Activated T-helper 17 cell treated with anti-CD3 and anti-CD28 coated beads, Interleukin-2, amount 50 U/mL, for 72 hours (primary cell): ENCODE measurements at regions not wholly inside any gene's neighbourhood (a gene's known extent, or its start where the extent isn't known, plus 50 kb on each side); places are given as distances from the start of the nearest gene placed in this dataset.
"Not testable (repeated sequence)": the region's sequence is repeated elsewhere in the genome, so short reads cannot be mapped to it uniquely, and the experiment has no call there.

Experiments
- ATAC-seq: fragments of 150-1000 bp; cut with Tn5 transposase; replicated peaks from 2 replicates; pipeline ENCODE4 v1.10.0; 2021; ENCODE audit warnings: mild to moderate bottlenecking, moderate library complexity
- H3K27ac Mint-ChIP-seq: one replicate; pipeline ENCODE4 v1.8.0; 2022; ENCODE audit warnings: mixed read lengths
- H3K27me3 Mint-ChIP-seq: one replicate; pipeline ENCODE4 v1.8.0; 2022; ENCODE audit warnings: mixed read lengths
- H3K36me3 Mint-ChIP-seq: one replicate; pipeline ENCODE4 v1.8.0; 2022; ENCODE audit warnings: low read depth, mild to moderate bottlenecking, mixed read lengths
- H3K4me1 Mint-ChIP-seq: one replicate; pipeline ENCODE4 v1.8.0; 2022; ENCODE audit warnings: mixed read lengths
- H3K4me3 Mint-ChIP-seq: one replicate; pipeline ENCODE4 v1.8.0; 2022; ENCODE audit warnings: mild to moderate bottlenecking, mixed read lengths
- H3K9me3 Mint-ChIP-seq: one replicate; pipeline ENCODE4 v1.8.0; 2022; ENCODE audit warnings: mixed read lengths

- no peaks in the 10 kb centered on the region for H3K36me3 Mint-ChIP-seq
- no peaks in the 10 kb centered on the region for H3K27me3 Mint-ChIP-seq
- no peaks in the 10 kb centered on the region for H3K4me1 Mint-ChIP-seq
- H3K4me3 Mint-ChIP-seq, result no peak overlapping the region
- no peak for ATAC-seq
- H3K9me3 Mint-ChIP-seq, result peaks cover 3% of the 10 kb centered on the region
- H3K27ac Mint-ChIP-seq, result no peak overlapping the region
These were observed 699.0 kb downstream of the BRINP1 start for GRCh38 chr9:118670011-118670953.

DNA sequence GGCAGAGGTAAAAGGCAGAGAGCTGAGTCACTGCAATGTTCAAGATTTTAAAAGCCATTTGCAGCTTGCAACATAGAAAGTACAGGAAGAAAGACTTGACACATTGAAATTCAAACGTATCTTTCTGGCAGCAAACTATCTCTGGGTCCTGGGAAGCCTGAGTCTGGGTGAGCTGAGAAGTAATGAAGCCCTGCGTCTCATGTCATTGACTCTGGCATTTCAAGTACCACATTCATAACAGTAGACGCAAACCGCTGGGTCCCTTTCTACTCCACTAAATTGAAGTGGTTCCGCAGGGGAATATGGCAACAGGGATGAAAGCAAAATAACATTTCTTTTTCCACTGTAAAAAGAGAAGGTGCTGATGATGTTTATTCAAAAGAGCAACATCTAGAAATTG, 694.3 kb downstream of the BRINP1 start:
- Mint-ChIP-seq H3K27me3 (no peaks in the 10 kb centered on the region), H3K4me3 (no peak overlapping the region), H3K4me1 (no peaks in the 10 kb centered on the region), H3K36me3 (no peaks in the 10 kb centered on the region), H3K27ac (no peak overlapping the region), H3K9me3 (peaks cover 3% of the 10 kb centered on the region)
- no peak for ATAC-seq

- H3K27me3 Mint-ChIP-seq, H3K4me3 Mint-ChIP-seq, H3K4me1 Mint-ChIP-seq, H3K36me3 Mint-ChIP-seq, H3K27ac Mint-ChIP-seq, H3K9me3 Mint-ChIP-seq, ATAC-seq: not testable (repeated sequence)
These were observed 691.1 kb downstream of the BRINP1 start for GRCh38 chr9:118677936-118678653.

DNA sequence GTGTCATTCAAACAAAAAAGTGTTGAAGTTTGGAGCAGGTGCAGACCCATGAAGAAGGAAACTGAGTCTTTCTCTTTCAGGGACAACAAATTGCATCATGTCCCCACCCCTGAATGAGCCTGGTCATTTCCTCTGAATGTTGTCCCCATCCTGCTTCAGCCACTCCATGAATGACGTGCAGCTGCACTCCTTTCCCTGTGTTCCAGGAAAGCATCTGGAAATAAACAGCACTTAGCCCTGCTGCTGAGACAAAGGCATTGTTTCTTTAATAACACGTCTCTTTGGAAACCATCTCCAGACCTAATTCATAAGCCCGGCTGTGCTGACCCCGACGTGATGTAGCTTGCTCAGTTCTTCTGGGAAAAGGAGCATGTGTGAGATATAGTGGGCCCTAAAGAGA, 682.3 kb downstream of the BRINP1 start:
- no peak overlapping the region for H3K27ac Mint-ChIP-seq
- ATAC-seq, result no peak
- no peaks in the 10 kb centered on the region for H3K4me1 Mint-ChIP-seq
- no peaks in the 10 kb centered on the region for H3K36me3 Mint-ChIP-seq
- no peak overlapping the region for H3K4me3 Mint-ChIP-seq
- peaks cover 5% of the 10 kb centered on the region for H3K9me3 Mint-ChIP-seq
- H3K27me3 Mint-ChIP-seq, result no peaks in the 10 kb centered on the region

DNA sequence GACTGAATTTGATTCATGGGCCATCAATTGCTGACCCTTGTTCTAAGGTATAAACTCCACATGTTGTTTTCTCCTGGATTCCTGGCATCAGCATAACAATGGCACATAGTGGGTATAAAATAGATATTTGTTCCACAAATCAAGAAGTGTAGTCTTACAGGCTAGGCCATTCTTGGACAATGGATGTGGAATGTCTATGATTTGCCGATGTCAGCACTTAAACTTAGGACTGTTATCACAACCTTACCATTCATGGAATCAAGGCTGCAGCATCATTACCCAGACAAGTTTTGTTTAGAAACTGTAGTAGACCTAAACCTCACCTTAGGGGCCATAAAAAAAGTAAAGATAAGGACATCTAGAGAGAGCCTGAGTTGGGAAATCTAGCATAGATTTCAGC, 680.0 kb downstream of the BRINP1 start:
- no peak overlapping the region for H3K27ac Mint-ChIP-seq
- H3K36me3 Mint-ChIP-seq, result no peaks in the 10 kb centered on the region
- peaks cover 9% of the 10 kb centered on the region for H3K9me3 Mint-ChIP-seq
- H3K4me3 Mint-ChIP-seq, result no peak overlapping the region
- H3K4me1 Mint-ChIP-seq, result no peaks in the 10 kb centered on the region
- ATAC-seq, result no peak
- no peaks in the 10 kb centered on the region for H3K27me3 Mint-ChIP-seq

GRCh38 chr9:118692613-118693012, 676.6 kb downstream of the BRINP1 start:
- H3K27ac Mint-ChIP-seq, result no peak overlapping the region
- no peak overlapping the region for H3K4me3 Mint-ChIP-seq
- H3K27me3 Mint-ChIP-seq, result no peaks in the 10 kb centered on the region
- H3K9me3 Mint-ChIP-seq, result peaks cover 9% of the 10 kb centered on the region
- H3K36me3 Mint-ChIP-seq, result no peaks in the 10 kb centered on the region
- no peaks in the 10 kb centered on the region for H3K4me1 Mint-ChIP-seq
- no peak for ATAC-seq

GRCh38 chr9:118693645-118694044, 675.6 kb downstream of the BRINP1 start:
- Mint-ChIP-seq H3K27me3 (no peaks in the 10 kb centered on the region), H3K27ac (no peak overlapping the region), H3K4me1 (no peaks in the 10 kb centered on the region), H3K4me3 (no peak overlapping the region), H3K9me3 (peaks cover 7% of the 10 kb centered on the region), H3K36me3 (no peaks in the 10 kb centered on the region)
- ATAC-seq, result no peak

GRCh38 chr9:118695249-118695648, 674.0 kb downstream of the BRINP1 start:
- H3K4me1 Mint-ChIP-seq, result not testable (repeated sequence)

GRCh38 chr9:118701985-118702384, 667.2 kb downstream of the BRINP1 start:
- Mint-ChIP-seq H3K4me3 (no peak overlapping the region), H3K27ac (no peak overlapping the region), H3K4me1 (no peaks in the 10 kb centered on the region), H3K9me3 (peaks cover 4% of the 10 kb centered on the region), H3K36me3 (no peaks in the 10 kb centered on the region), H3K27me3 (no peaks in the 10 kb centered on the region)
- ATAC-seq, result no peak

More at GRCh38 chr9:118695249-118695648, 674.0 kb downstream of the BRINP1 start:
- H3K9me3 Mint-ChIP-seq, H3K36me3 Mint-ChIP-seq, H3K27me3 Mint-ChIP-seq, H3K4me3 Mint-ChIP-seq, H3K27ac Mint-ChIP-seq, ATAC-seq: not testable (repeated sequence)

- Mint-ChIP-seq H3K36me3 (no peaks in the 10 kb centered on the region), H3K27ac (no peak overlapping the region), H3K4me1 (no peaks in the 10 kb centered on the region), H3K27me3 (no peaks in the 10 kb centered on the region), H3K9me3 (peaks cover 4% of the 10 kb centered on the region), H3K4me3 (no peak overlapping the region)
- no peak for ATAC-seq
These were observed 657.4 kb downstream of the BRINP1 start for GRCh38 chr9:118711843-118712242.

DNA sequence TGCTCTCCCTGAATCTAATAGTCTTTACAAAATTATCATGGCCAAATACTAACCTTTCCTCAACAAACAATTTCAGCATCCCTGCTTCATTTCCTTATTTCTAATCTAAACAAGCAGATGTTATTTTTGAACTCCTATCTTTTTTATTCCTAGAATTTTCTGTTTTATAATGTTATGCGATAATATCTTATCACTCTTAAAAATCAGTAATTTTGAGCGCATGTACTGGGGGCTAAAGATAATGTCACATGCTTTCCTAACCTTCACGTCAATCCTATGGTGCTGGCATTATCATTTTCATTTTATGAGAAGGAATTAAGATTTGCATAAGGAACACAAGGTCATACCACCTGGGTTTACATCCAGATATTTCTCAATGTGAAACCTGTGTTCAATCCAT, 648.0 kb downstream of the BRINP1 start:
- Mint-ChIP-seq H3K9me3 (peaks cover 8% of the 10 kb centered on the region), H3K4me1 (no peaks in the 10 kb centered on the region), H3K27ac (no peak overlapping the region), H3K27me3 (no peaks in the 10 kb centered on the region), H3K4me3 (no peak overlapping the region), H3K36me3 (no peaks in the 10 kb centered on the region)
- no peak for ATAC-seq

- peaks cover 8% of the 10 kb centered on the region for H3K9me3 Mint-ChIP-seq
- no peak overlapping the region for H3K4me3 Mint-ChIP-seq
- H3K27me3 Mint-ChIP-seq, result no peaks in the 10 kb centered on the region
- H3K27ac Mint-ChIP-seq, result no peak overlapping the region
- no peaks in the 10 kb centered on the region for H3K4me1 Mint-ChIP-seq
- H3K36me3 Mint-ChIP-seq, result no peaks in the 10 kb centered on the region
- ATAC-seq, result no peak
These were observed 647.3 kb downstream of the BRINP1 start for GRCh38 chr9:118721923-118722322.

DNA sequence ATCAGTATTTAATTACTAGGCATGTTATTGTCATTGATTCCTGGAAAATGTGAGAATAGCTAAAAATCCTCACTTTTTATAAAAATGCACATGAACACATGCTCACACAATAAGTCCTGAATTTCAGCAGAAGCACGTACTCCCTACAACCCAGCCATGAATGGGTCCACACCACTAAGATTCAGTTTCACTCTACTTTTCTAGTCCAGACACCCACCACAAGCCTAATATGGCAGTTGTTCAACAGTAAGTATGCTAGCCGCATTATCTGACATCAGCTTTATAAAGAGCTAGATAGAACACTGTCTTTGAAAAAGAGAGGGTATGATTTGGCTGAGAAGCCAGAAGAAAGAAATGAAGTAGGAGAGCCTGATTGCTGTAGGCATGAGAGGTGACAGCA, 639.3 kb downstream of the BRINP1 start:
- Mint-ChIP-seq H3K9me3 (peaks cover 11% of the 10 kb centered on the region), H3K27ac (no peak overlapping the region), H3K4me1 (no peaks in the 10 kb centered on the region), H3K4me3 (no peak overlapping the region), H3K27me3 (no peaks in the 10 kb centered on the region), H3K36me3 (no peaks in the 10 kb centered on the region)
- ATAC-seq, result no peak

- H3K9me3 Mint-ChIP-seq, result peaks cover 17% of the 10 kb centered on the region
- no peak overlapping the region for H3K4me3 Mint-ChIP-seq
- no peak for ATAC-seq
These were observed 636.2 kb downstream of the BRINP1 start for GRCh38 chr9:118732998-118733397.

GRCh38 chr9:118734696-118735095, 634.5 kb downstream of the BRINP1 start:
- no peak overlapping the region for H3K27ac Mint-ChIP-seq
- H3K9me3 Mint-ChIP-seq, result peaks cover 17% of the 10 kb centered on the region
- H3K4me1 Mint-ChIP-seq, result no peaks in the 10 kb centered on the region
- no peaks in the 10 kb centered on the region for H3K27me3 Mint-ChIP-seq
- no peaks in the 10 kb centered on the region for H3K36me3 Mint-ChIP-seq
- ATAC-seq, result no peak
- H3K4me3 Mint-ChIP-seq, result no peak overlapping the region

More at GRCh38 chr9:118732998-118733397, 636.2 kb downstream of the BRINP1 start:
- Mint-ChIP-seq H3K36me3 (no peaks in the 10 kb centered on the region), H3K27ac (no peak overlapping the region), H3K27me3 (no peaks in the 10 kb centered on the region), H3K4me1 (no peaks in the 10 kb centered on the region)
